NOMO-1 (cell line): ENCODE measurements at regions not wholly inside any gene's neighbourhood (a gene's known extent, or its start where the extent isn't known, plus 50 kb on each side); places are given as distances from the start of the nearest gene placed in this dataset.

Experiments
- DNase-seq, 2 experiments: peaks; one replicate each; lab custom pipeline; 2025; ENCODE audit not compliant: unreplicated experiment in 2 of 2; lab: John Stamatoyannopoulos, UW

- no peak for DNase-seq
Observed at GRCh38 chr12:33323823-33324222, 115.8 kb downstream of the SYT10 start.

DNA sequence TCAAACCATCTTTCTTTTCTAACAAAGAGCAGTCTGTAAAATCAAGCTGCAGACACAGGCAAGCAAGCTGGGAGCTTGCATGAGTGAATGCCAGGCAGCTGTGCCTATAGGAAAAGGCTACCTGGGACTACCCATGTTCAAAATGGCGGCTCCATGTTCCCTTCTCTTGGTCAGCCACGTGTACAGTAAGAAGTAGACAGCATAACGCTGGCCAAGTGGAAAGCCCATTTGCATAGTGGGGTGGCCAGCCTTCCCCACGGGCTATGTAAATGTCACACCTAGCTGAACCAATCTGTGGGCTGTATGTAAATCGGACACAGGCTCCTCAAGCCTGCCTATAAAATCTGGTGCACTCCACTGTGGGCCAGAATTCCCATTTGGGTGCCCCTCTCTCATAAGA lies 117.1 kb downstream of the SYT10 start:
- DNase-seq: no peak

DNA sequence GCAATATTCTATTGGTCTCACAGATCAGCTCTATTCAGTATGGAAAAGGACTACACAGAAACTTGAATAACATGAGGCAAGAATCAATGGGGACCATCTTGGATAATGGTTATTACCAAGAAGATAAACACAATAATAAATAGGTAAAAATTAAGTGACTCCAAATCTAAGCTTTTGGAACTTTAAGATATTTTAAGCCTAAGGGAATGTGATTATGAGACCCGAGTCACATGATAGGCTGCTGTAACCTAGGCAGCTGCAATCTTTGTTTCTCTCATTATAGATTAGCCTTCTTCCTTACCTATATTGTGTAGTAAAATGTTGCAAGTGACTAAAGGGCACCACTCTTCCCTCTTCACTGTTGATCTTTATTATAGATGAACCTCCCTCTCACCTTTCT lies 121.9 kb downstream of the SYT10 start:
- no peak for DNase-seq

GRCh38 chr12:33314223-33314622 lies 125.4 kb downstream of the SYT10 start:
- DNase-seq: peak; percentile 10 to 66

- no peak for DNase-seq
Observed at GRCh38 chr12:33313476-33313875, 126.1 kb downstream of the SYT10 start.

DNA sequence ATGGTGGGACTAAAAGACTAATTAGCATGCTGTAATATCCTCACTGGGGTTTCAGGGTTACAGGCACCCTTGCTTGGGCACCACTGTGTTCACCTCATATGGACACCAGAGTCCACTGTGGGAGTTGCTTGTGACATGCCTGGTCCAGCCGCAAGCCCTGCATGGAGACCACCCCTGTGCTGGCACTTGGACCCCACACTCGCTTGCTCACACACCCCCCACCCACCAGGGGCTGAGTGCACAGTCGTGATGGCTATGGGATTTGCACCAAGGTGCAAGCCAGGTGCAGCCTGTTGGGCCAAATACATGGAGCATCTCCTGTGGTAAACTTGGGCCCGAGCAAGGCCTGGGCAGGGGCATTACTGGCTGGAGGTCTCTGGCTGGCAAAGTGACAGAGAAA lies 129.1 kb downstream of the SYT10 start:
- no peak for DNase-seq

DNA sequence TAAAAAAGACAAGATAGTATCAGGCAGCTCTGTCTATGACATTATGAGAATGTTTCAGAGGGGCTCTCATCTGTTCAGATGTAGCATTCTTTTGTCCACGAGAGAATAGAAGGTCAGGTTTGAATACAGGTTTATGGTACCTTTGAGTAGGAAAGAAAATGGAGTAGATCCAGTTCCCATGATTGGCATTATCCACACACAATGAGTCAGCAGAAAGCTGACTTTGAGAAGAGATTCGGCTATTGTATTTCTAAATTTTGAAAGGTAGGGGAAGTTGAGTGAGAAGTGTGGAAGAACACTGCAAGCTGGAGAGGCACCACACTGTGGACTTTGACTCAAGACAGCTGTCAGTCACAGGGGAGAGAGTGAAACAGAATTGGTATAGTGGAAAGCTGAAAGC lies 135.4 kb downstream of the SYT10 start:
- DNase-seq: no peak

- DNase-seq: no peak
Observed at GRCh38 chr12:33296529-33296928, 143.1 kb downstream of the SYT10 start.

GRCh38 chr12:33290703-33291102 lies 148.9 kb downstream of the SYT10 start:
- no peak for DNase-seq

DNA sequence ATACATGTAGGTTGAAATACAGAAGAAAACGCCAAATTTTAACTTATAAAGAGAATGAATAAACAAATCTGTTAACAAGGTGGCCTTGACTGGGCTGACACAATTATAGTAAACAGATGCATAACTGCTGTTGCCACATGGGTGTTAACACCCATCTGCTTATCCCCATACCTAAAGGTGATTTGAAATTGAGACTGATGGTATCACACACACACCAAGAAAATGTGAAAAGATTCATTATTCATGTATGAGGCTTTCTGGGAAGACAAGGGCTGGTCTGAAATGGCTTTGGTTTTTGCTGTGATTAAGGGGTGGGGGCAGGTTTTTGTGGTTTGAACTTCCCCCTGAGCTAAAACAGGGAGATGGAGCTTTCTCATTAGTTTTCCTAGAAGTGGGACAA lies 156.6 kb downstream of the SYT10 start:
- DNase-seq: no peak

GRCh38 chr12:33277376-33277775 lies 162.2 kb downstream of the SYT10 start:
- no peak for DNase-seq

DNA sequence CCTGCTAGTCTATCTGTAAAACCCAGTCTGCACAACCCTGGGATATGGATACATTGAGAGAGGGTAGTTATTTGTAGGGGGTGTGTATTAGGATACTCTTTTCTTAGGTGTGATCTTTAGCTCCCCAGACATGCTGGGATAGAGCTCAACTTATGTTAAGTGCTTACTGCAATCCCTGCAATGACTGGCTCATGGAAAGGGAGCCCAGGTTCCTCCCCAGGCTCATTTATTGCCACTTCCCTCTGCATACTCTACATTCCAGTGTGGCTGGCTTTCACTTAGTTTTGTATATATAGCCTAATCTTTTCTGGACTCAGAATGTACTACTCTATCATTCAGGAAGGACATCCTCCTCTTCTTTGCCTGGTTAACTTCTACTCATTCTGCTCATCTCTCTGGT lies 172.0 kb downstream of the SYT10 start:
- DNase-seq: no peak

GRCh38 chr12:33265900-33266299 lies 173.7 kb downstream of the SYT10 start:
- no peak for DNase-seq

DNA sequence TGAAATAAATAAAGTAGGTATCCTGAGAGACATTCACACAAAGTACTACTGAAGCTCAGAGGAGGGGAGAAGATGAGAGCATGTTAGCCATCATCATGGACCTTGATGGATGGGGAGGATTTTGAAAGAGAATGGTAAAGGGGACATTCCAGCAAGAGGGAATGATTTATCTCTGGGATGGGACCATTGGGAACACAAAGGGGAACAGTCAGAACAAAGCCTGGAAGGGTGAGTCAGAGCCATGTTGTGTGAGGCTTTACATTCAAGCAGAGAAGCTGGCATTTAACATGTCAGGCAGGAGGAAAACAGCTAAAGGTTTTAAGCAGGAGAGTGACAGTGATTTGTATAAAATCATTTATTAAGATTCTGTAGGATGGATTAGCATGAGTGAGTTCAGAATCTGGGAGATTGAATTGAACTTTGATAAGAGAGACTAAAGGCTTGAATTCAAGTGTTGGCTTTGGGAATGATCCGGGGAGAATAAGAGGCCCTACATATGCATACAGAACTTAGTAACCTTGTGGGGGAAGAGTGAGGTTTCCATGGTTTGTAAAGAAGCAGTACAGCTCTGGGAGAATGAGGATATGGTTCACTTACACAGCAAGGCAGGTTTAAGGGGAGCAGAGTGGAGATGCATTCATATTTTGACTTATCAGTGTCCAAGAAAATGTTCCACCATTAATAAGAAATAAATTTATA lies 174.4 kb downstream of the SYT10 start:
- no peak for DNase-seq

DNA sequence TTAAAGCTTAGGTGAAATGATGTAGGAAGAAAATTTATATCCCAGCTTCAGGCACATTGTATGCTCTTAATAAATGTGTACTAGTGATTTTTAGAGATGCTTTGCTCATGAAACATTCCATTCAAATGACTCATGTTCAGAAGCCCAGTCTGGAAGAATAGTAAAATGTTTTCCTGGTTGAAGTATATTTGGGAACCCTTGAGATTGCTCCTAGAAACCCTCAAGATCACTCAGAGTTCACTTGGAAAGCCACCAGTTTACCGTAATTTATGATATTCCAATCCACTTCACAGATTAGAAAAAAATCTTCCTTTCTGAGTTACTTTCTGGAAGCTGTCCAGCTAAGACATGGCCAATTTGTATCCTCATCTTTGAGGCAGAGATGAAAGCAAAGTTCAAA lies 186.4 kb downstream of the SYT10 start:
- DNase-seq: no peak

DNA sequence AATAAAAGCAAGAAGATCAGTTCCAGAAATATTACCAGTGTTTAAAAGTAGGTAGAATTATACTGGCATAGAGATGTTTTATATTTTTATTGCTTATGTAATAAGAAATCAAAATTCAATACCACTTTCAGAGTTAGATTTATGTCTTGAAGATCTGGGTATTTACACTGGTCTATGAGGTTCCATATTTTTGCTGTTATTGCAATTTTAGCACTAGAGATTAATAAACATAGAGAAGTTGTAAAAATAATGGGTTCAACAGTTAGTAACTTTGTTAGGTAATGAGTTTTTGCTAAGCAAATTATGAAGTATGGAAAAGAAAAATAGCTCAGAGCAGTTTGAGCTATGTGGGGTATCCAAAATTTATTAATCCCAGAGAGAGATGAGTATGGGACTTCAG lies 188.1 kb downstream of the SYT10 start:
- DNase-seq: no peak

DNA sequence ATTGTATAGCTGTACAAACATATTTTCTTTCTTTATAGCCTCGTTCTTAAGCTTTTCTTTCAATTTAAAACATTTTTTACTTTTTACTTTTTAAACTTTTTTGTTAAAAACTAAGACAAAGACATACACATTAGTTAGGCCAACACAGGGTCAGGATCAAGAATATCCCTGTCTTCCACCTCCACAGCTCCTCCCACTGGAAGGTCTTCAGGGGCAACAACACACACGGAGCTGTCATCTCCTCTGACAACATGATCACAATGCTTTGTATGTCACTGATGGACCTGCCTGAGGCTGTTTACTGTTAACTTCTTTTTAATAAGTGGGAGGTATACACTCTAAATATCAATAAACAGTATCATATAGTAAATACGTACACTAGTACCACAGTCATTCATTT lies 191.3 kb downstream of the SYT10 start:
- DNase-seq: no peak

DNA sequence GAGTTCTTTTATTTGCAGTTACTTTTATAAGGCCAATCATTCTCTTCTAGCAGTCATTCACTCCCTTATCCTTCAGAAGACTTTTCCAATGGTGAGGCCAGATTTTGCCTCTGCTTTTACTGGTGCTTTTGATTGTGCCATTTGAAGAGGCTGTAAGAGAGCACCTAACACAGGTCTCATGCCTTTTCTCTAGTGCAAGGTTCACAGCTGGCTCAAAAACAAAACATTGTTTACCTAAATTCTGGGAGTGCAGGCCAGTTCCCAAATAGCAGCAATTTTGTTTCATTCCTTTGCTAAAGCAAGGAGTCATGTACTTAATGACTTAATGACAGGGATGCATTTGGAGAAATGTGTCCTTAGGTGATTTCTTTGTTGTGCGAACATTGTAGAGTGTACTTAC lies 192.0 kb downstream of the SYT10 start:
- no peak for DNase-seq

DNA sequence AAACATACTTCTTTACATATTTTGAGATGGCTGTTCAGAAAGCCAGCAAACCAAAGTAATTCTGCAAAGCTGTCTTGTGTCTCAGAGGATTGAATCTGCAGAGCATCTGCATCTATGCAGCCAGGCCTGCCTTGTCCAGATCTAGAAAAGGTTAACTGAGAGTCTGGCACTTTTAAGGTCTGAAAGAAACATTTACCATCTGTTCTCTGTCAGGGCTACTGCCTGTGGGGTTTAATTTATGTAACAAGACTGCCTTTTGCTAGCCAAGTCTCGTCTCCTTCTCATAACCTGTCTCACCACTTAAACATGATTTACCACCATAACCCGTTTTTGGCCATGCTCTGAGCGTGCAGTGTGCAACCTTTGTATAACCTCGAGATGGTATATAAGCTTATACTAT lies 194.2 kb downstream of the SYT10 start:
- DNase-seq: no peak

DNA sequence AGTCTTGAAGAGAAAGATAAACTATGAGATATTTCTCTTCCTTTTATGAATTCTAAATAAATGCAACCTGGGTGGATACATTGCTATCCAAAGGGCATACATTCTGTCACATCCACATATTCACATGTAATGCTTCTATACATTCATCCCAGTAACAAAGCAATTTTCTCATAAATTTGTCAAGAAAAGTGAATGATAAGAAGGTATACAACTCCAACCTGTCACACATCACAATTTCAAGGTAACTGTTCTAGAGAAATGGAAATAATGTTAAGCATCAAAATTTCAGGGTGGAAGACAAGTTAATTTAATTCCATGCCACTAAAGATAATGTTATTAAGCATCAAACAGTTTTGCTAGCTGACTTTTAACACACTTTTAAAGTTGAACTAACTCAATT lies 212.9 kb downstream of the SYT10 start:
- DNase-seq: no peak

DNA sequence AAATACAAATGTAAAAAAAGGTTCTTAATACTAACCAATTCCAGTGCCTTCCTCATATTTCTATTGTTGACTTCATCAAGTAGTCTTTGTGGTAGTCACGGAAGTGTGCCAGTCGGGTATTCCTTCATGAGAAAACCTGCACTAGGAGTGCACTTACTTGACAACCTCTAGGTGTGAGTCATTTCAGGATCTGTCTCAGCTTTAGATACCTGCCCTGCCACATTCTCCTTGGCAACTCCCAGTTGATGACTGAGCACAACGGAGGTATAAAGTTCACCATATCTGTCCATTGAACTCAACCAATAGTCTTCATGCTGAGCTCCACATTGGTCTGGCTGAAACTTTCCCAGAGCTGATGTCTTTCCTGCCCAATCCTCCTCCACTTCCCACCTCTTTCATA lies 215.7 kb downstream of the SYT10 start:
- DNase-seq: no peak

DNA sequence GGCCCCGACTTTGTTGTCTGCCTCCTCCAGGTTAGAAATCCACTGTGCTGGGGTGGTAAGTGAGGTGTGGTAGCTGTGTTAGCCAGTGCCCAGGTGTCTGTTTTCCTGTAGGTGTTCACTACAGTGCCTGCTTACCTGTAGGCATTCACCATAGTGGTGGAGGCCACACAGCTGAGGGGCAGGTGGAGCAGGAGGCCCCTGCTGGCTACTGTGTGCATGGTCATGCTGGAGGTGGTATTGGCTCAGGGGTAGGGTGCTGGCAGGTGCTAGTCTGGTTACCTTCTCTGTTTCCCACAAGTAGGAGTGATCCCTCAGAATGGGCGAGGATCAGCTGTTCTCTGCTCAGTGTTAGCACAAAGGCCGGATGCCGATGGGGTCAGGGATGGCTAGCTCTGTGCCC lies 217.3 kb downstream of the SYT10 start:
- no peak for DNase-seq

GRCh38 chr12:33205981-33206380 lies 233.6 kb downstream of the SYT10 start:
- DNase-seq: no peak
